ENCODE measurements at regions not wholly inside any gene's neighbourhood (a gene's known extent, or its start where the extent isn't known, plus 50 kb on each side); places are given as distances from the start of the nearest gene placed in this dataset.

- Mint-ChIP-seq H3K4me1 (ENCODE audit: low read depth) (no peaks in the 10 kb centered on the region), H3K27me3 (ENCODE audit: low read depth) (peaks cover 3% of the 10 kb centered on the region), H3K27ac (no peak overlapping the region), H3K4me3 (ENCODE audit: low read depth) (no peak overlapping the region), H3K36me3 (ENCODE audit: low read depth) (no peaks in the 10 kb centered on the region), H3K9me3 (no peaks in the 10 kb centered on the region)
- intact Hi-C loops (cut with micrococcal nuclease): no loop called here
- DNase-seq (ENCODE audit: low spot score): no peak
Measured at GRCh38 chr2:167900435-167901114, 346.8 kb downstream of the STK39 start.

- no peak overlapping the region for H3K27ac Mint-ChIP-seq
- no peak for DNase-seq (ENCODE audit: low spot score)
- H3K4me3 Mint-ChIP-seq (ENCODE audit: low read depth): no peak overlapping the region
- H3K27me3 Mint-ChIP-seq (ENCODE audit: low read depth): peaks cover 3% of the 10 kb centered on the region
- no peaks in the 10 kb centered on the region for H3K9me3 Mint-ChIP-seq
- no peaks in the 10 kb centered on the region for H3K4me1 Mint-ChIP-seq (ENCODE audit: low read depth)
- intact Hi-C loops (cut with micrococcal nuclease): no loop called here
- H3K36me3 Mint-ChIP-seq (ENCODE audit: low read depth): no peaks in the 10 kb centered on the region
Measured at GRCh38 chr2:167898340-167898739, 349.1 kb downstream of the STK39 start.

- H3K27ac Mint-ChIP-seq: no peak overlapping the region
- H3K36me3 Mint-ChIP-seq (ENCODE audit: low read depth): no peaks in the 10 kb centered on the region
- H3K4me3 Mint-ChIP-seq (ENCODE audit: low read depth): no peak overlapping the region
- peaks cover 5% of the 10 kb centered on the region for H3K27me3 Mint-ChIP-seq (ENCODE audit: low read depth)
- intact Hi-C loops (cut with micrococcal nuclease): no loop called here
- DNase-seq (ENCODE audit: low spot score): no peak
- H3K9me3 Mint-ChIP-seq: no peaks in the 10 kb centered on the region
- H3K4me1 Mint-ChIP-seq (ENCODE audit: low read depth): peaks cover 2% of the 10 kb centered on the region
Measured at GRCh38 chr2:167891841-167892240, 355.6 kb downstream of the STK39 start.

DNA sequence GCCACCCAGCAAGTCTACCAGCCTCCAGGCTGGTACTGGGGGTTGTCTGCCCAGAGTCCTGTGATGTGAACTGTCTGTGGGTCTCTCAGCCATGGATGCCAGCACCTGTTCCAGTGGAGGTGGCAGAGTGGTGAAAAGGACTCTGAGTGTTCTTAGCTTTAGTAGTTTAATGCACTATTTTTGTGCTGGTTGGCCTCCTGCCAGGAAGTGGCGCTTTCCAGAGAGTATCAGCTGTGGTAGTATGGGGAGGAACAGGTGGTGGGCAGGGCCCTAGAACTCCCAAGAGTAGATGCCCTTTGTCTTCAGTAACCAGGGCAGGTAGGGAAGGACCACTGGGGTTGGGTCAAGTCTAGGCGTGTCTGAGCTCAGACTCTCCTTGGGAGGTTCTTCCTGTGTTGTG, 356.7 kb downstream of the STK39 start:
- intact Hi-C loops (cut with micrococcal nuclease): no loop called here
- Mint-ChIP-seq H3K4me3 (ENCODE audit: low read depth) (no peak overlapping the region), H3K9me3 (no peaks in the 10 kb centered on the region), H3K27me3 (ENCODE audit: low read depth) (peaks cover 5% of the 10 kb centered on the region), H3K36me3 (ENCODE audit: low read depth) (no peaks in the 10 kb centered on the region), H3K27ac (no peak overlapping the region), H3K4me1 (ENCODE audit: low read depth) (peaks cover 2% of the 10 kb centered on the region)
- no peak for DNase-seq (ENCODE audit: low spot score)

- intact Hi-C loops (cut with micrococcal nuclease): no loop called here
- H3K4me3 Mint-ChIP-seq (ENCODE audit: low read depth): no peak overlapping the region
- no peak overlapping the region for H3K27ac Mint-ChIP-seq
- H3K9me3 Mint-ChIP-seq: no peaks in the 10 kb centered on the region
- H3K4me1 Mint-ChIP-seq (ENCODE audit: low read depth): no peaks in the 10 kb centered on the region
- H3K36me3 Mint-ChIP-seq (ENCODE audit: low read depth): no peaks in the 10 kb centered on the region
- no peak for DNase-seq (ENCODE audit: low spot score)
- H3K27me3 Mint-ChIP-seq (ENCODE audit: low read depth): peaks cover 20% of the 10 kb centered on the region
Measured at GRCh38 chr2:167880415-167880814, 367.0 kb downstream of the STK39 start.

GRCh38 chr2:167875529-167875928, 371.9 kb downstream of the STK39 start:
- intact Hi-C loops (cut with micrococcal nuclease): no loop called here
- no peak overlapping the region for H3K4me3 Mint-ChIP-seq (ENCODE audit: low read depth)

GRCh38 chr2:167874812-167875211, 372.6 kb downstream of the STK39 start:
- H3K4me1 Mint-ChIP-seq (ENCODE audit: low read depth): no peaks in the 10 kb centered on the region
- no peak for DNase-seq (ENCODE audit: low spot score)
- intact Hi-C loops (cut with micrococcal nuclease): no loop called here

More at GRCh38 chr2:167875529-167875928, 371.9 kb downstream of the STK39 start:
- no peak overlapping the region for H3K27ac Mint-ChIP-seq
- H3K4me1 Mint-ChIP-seq (ENCODE audit: low read depth): no peaks in the 10 kb centered on the region
- H3K27me3 Mint-ChIP-seq (ENCODE audit: low read depth): peaks cover 6% of the 10 kb centered on the region
- no peaks in the 10 kb centered on the region for H3K36me3 Mint-ChIP-seq (ENCODE audit: low read depth)
- H3K9me3 Mint-ChIP-seq: no peaks in the 10 kb centered on the region
- DNase-seq (ENCODE audit: low spot score): no peak

DNA sequence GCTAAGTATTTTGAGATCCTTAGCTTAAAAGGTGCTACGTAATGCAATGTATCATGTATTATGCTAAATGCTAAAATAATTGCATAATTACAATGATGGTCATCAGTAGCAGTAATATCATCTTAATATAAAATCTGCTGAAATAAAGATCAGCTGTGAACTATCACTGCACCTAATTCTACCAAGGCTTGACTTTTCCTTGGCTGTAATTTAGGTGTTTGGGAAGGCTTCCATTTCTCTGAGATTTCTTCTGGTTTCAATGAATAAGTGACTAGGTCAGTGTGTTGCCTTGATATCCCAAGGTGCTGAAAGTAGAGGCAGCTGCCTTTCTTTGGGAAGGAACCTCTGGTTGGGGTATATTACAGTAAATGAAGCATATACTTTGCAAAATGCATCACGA, 376.1 kb downstream of the STK39 start:
- no peak overlapping the region for H3K4me3 Mint-ChIP-seq (ENCODE audit: low read depth)
- no peak for DNase-seq (ENCODE audit: low spot score)
- intact Hi-C loops (cut with micrococcal nuclease): no loop called here
- H3K27ac Mint-ChIP-seq: no peak overlapping the region
- H3K9me3 Mint-ChIP-seq: no peaks in the 10 kb centered on the region
- no peaks in the 10 kb centered on the region for H3K36me3 Mint-ChIP-seq (ENCODE audit: low read depth)
- no peaks in the 10 kb centered on the region for H3K4me1 Mint-ChIP-seq (ENCODE audit: low read depth)
- H3K27me3 Mint-ChIP-seq (ENCODE audit: low read depth): peaks cover 8% of the 10 kb centered on the region

More at GRCh38 chr2:167874812-167875211, 372.6 kb downstream of the STK39 start:
- Mint-ChIP-seq H3K27me3 (ENCODE audit: low read depth) (peaks cover 10% of the 10 kb centered on the region), H3K9me3 (no peaks in the 10 kb centered on the region), H3K36me3 (ENCODE audit: low read depth) (no peaks in the 10 kb centered on the region), H3K27ac (no peak overlapping the region), H3K4me3 (ENCODE audit: low read depth) (no peak overlapping the region)

GRCh38 chr2:167869200-167869599, 378.2 kb downstream of the STK39 start:
- Mint-ChIP-seq H3K4me3 (ENCODE audit: low read depth) (no peak overlapping the region), H3K36me3 (ENCODE audit: low read depth) (no peaks in the 10 kb centered on the region), H3K27me3 (ENCODE audit: low read depth) (peaks cover 8% of the 10 kb centered on the region), H3K9me3 (no peaks in the 10 kb centered on the region), H3K4me1 (ENCODE audit: low read depth) (no peaks in the 10 kb centered on the region), H3K27ac (no peak overlapping the region)
- no peak for DNase-seq (ENCODE audit: low spot score)
- intact Hi-C loops (cut with micrococcal nuclease): loop anchor here (10.0 kb wide), 1 partner anchor 246 kb away; no protein-coding TSS in a partner anchor

GRCh38 chr2:167863377-167863776, 384.0 kb downstream of the STK39 start:
- Mint-ChIP-seq H3K4me3 (ENCODE audit: low read depth) (no peak overlapping the region), H3K27me3 (ENCODE audit: low read depth) (peaks cover 6% of the 10 kb centered on the region), H3K36me3 (ENCODE audit: low read depth) (no peaks in the 10 kb centered on the region), H3K4me1 (ENCODE audit: low read depth) (peaks cover 14% of the 10 kb centered on the region), H3K27ac (no peak overlapping the region), H3K9me3 (no peaks in the 10 kb centered on the region)
- no peak for DNase-seq (ENCODE audit: low spot score)
- intact Hi-C loops (cut with micrococcal nuclease): loop anchor here (10.0 kb wide), 1 partner anchor 251 kb away; no protein-coding TSS in a partner anchor

DNA sequence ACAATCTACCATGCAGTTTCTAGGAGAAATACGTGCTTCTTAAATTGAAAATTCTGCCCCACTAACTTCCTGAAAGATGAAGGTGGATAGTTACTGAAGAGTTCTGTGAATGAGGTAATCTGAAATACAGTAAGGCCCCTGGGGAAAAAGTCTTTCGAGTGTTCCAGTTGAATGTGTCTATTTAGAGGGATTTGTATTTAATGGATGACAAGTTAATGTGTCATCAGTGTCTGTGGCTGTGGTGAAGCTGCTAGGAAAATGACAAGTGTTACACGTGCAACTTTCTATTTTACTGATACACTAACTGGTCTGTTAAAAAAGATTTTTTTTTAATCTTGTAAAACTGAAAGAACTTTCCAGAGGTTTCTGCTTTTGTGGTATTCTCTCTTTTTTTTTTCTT, 384.6 kb downstream of the STK39 start:
- H3K27ac Mint-ChIP-seq: no peak overlapping the region
- intact Hi-C loops (cut with micrococcal nuclease): loop anchor here (10.0 kb wide), 1 partner anchor 252 kb away; no protein-coding TSS in a partner anchor
- H3K36me3 Mint-ChIP-seq (ENCODE audit: low read depth): no peaks in the 10 kb centered on the region
- peaks cover 6% of the 10 kb centered on the region for H3K27me3 Mint-ChIP-seq (ENCODE audit: low read depth)
- DNase-seq (ENCODE audit: low spot score): no peak
- peaks cover 14% of the 10 kb centered on the region for H3K4me1 Mint-ChIP-seq (ENCODE audit: low read depth)
- H3K9me3 Mint-ChIP-seq: no peaks in the 10 kb centered on the region
- H3K4me3 Mint-ChIP-seq (ENCODE audit: low read depth): no peak overlapping the region

DNA sequence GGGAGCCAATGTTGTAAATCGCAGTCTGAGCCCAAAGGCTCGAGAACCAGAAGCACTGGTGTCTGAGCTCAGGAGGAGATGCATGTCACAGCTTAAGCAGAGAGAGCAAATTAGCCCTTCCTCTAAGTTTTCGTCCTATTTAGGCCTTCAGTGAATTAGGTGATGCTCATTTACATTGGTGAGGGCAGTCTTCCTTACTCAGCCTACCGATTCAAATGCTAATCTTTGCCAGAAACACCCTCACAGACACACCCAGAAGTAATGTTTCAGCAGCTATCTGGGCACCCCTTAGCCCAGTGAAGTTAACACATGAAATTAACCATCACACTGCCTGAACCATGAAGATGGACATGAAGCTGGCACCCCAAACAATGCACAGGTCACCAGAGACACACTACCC, 385.1 kb downstream of the STK39 start:
- no peak overlapping the region for H3K4me3 Mint-ChIP-seq (ENCODE audit: low read depth)
- H3K9me3 Mint-ChIP-seq: no peaks in the 10 kb centered on the region
- H3K4me1 Mint-ChIP-seq (ENCODE audit: low read depth): peaks cover 14% of the 10 kb centered on the region
- no peak for DNase-seq (ENCODE audit: low spot score)
- H3K27me3 Mint-ChIP-seq (ENCODE audit: low read depth): peaks cover 5% of the 10 kb centered on the region
- intact Hi-C loops (cut with micrococcal nuclease): loop anchor here (10.0 kb wide), 1 partner anchor 253 kb away; no protein-coding TSS in a partner anchor
- H3K36me3 Mint-ChIP-seq (ENCODE audit: low read depth): no peaks in the 10 kb centered on the region
- no peak overlapping the region for H3K27ac Mint-ChIP-seq

- no peak overlapping the region for H3K4me3 Mint-ChIP-seq (ENCODE audit: low read depth)
- intact Hi-C loops (cut with micrococcal nuclease): loop anchor here (10.0 kb wide), 1 partner anchor 253 kb away; no protein-coding TSS in a partner anchor
- H3K36me3 Mint-ChIP-seq (ENCODE audit: low read depth): no peaks in the 10 kb centered on the region
- H3K9me3 Mint-ChIP-seq: no peaks in the 10 kb centered on the region
- DNase-seq (ENCODE audit: low spot score): no peak
- H3K27me3 Mint-ChIP-seq (ENCODE audit: low read depth): peaks cover 9% of the 10 kb centered on the region
- peaks cover 14% of the 10 kb centered on the region for H3K4me1 Mint-ChIP-seq (ENCODE audit: low read depth)
- no peak overlapping the region for H3K27ac Mint-ChIP-seq
Measured at GRCh38 chr2:167861574-167862193, 385.7 kb downstream of the STK39 start.

Measured in activated T-helper 2 cell treated with anti-CD3 and anti-CD28 coated beads, Interferon-gamma antibody, Interleukin-2, Interleukin-4, amounts not matched to agents 10 μg/mL and 5 μg/mL and 100 μg/mL, durations not matched to agents 14 hours and 24 hours and 36 hours (primary cell).